GM19468 (cell line): ENCODE measurements at regions not wholly inside any gene's neighbourhood (a gene's known extent, or its start where the extent isn't known, plus 50 kb on each side); places are given as distances from the start of the nearest gene placed in this dataset.
A peak's percentile ranks its signal among the peaks of the same experiment; 100 is the strongest.

Experiments
- ATAC-seq: cut with Tn5 transposase; IDR thresholded peaks from one replicate; pipeline ENCODE4 v1.9.1; 2021; ENCODE audit warnings: mild to moderate bottlenecking, moderate library complexity, moderate number of reproducible peaks; ENCODE audit not compliant: unreplicated experiment; ENCODE audit errors: extremely low read depth

- no peak for ATAC-seq
Observed at GRCh38 chr12:4223273-4223845, 50.2 kb upstream of the CCND2 start.

- no peak for ATAC-seq
Observed at GRCh38 chr12:4221258-4221620, 52.3 kb upstream of the CCND2 start.

GRCh38 chr12:4220536-4221257 lies 52.9 kb upstream of the CCND2 start:
- no peak for ATAC-seq

- no peak for ATAC-seq
Observed at GRCh38 chr12:4217091-4217490, 56.5 kb upstream of the CCND2 start.

GRCh38 chr12:4216187-4216927 lies 57.2 kb upstream of the CCND2 start:
- ATAC-seq = no peak

GRCh38 chr12:4215229-4216186 lies 58.1 kb upstream of the CCND2 start:
- ATAC-seq = peak; percentile 41

- no peak for ATAC-seq
Observed at GRCh38 chr12:4214877-4215228, 58.7 kb upstream of the CCND2 start.

GRCh38 chr12:4213471-4213870 lies 60.1 kb upstream of the CCND2 start:
- ATAC-seq = no peak

GRCh38 chr12:4212845-4213244 lies 60.7 kb upstream of the CCND2 start:
- no peak for ATAC-seq

- ATAC-seq = no peak
Observed at GRCh38 chr12:4211372-4211771, 62.2 kb upstream of the CCND2 start.

- ATAC-seq = no peak
Observed at GRCh38 chr12:4210183-4210582, 63.4 kb upstream of the CCND2 start.

- ATAC-seq = no peak
Observed at GRCh38 chr12:4206470-4206869, 67.1 kb upstream of the CCND2 start.

GRCh38 chr12:4203772-4204376 lies 69.7 kb upstream of the CCND2 start:
- ATAC-seq = no peak

GRCh38 chr12:4202918-4203317 lies 70.6 kb upstream of the CCND2 start:
- ATAC-seq = no peak

GRCh38 chr12:4202487-4202886 lies 71.1 kb upstream of the CCND2 start:
- no peak for ATAC-seq

- ATAC-seq = no peak
Observed at GRCh38 chr12:4201333-4202100, 72.0 kb upstream of the CCND2 start.

GRCh38 chr12:4197922-4198763 lies 75.4 kb upstream of the CCND2 start:
- ATAC-seq = no peak

GRCh38 chr12:4196805-4197420 lies 76.6 kb upstream of the CCND2 start:
- ATAC-seq = no peak
